H1 (cell line): ENCODE measurements at regions not wholly inside any gene's neighbourhood (a gene's known extent, or its start where the extent isn't known, plus 50 kb on each side); places are given as distances from the start of the nearest gene placed in this dataset.

Experiments
- CTCF ChIA-PET: fragments of 300-600 bp; sonication (Branson Sonifier 250); formaldehyde crosslinking; loops from one replicate; lab custom pipeline; 2021; ENCODE audit not compliant: partially characterized antibody; lab: Charles Lee
- POLR2A ChIA-PET: fragments of 300-600 bp; sonication (Branson Sonifier 250); formaldehyde crosslinking; loops from one replicate; lab custom pipeline; 2021; ENCODE audit warnings: inconsistent platforms; ENCODE audit not compliant: partially characterized antibody; lab: Charles Lee
- DNase-seq, 2 experiments: peaks; one replicate each; pipeline versions ENCODE4 v3.0.0 to v3.0.0-alpha.2; 2010 to 2022; ENCODE audit warnings: low spot score in 2 of 2, low read depth in 1 of 2, mixed read lengths in 1 of 2
- FAIRE-seq: peaks from 2 replicates; lab custom pipeline; 2011; peaks lifted over from hg19 to GRCh38; lab: Jason Lieb, UNC
- H2AFZ ChIP-seq: 2 replicates; pipeline ENCODE4 v1.8.1; 2012; ENCODE audit warnings: low read length, inconsistent platforms
- H2AK5ac ChIP-seq: 2 replicates; pipeline ENCODE4 v1.6.1; 2013; ENCODE audit warnings: low read depth, low read length
- H2BK120ac ChIP-seq: replicated peaks from 2 replicates; pipeline ENCODE3; 2013; ENCODE audit warnings: low read depth, low read length, inconsistent platforms
- H2BK12ac ChIP-seq: 2 replicates; pipeline ENCODE4 v1.6.1; 2013; ENCODE audit warnings: low read depth, low read length
- H2BK15ac ChIP-seq: 2 replicates; pipeline ENCODE4 v1.6.1; 2013; ENCODE audit warnings: low read length
- H2BK20ac ChIP-seq: 2 replicates; pipeline ENCODE4 v1.6.1; 2013; ENCODE audit warnings: low read length
- H2BK5ac ChIP-seq: 2 replicates; pipeline ENCODE4 v1.6.1; 2013; ENCODE audit warnings: low read depth, low read length
- H3K14ac ChIP-seq: 2 replicates; pipeline ENCODE4 v1.6.1; 2013; ENCODE audit warnings: inconsistent platforms; ENCODE audit not compliant: insufficient read length
- H3K18ac ChIP-seq: 2 replicates; pipeline ENCODE4 v1.6.1; 2013; ENCODE audit warnings: low read length; ENCODE audit errors: extremely low read depth
- H3K23ac ChIP-seq: 2 replicates; pipeline ENCODE4 v1.6.1; 2013; ENCODE audit warnings: inconsistent platforms; ENCODE audit not compliant: insufficient read length
- H3K23me2 ChIP-seq: 2 replicates; pipeline ENCODE4 v1.6.1; 2013; ENCODE audit warnings: low read depth, low read length
- H3K27ac ChIP-seq: 2 replicates; pipeline ENCODE4 v1.6.1; 2011; ENCODE audit warnings: low read depth, low read length, inconsistent platforms
- H3K27me3 ChIP-seq, 4 experiments: replicated peaks in 1 of 4; 1 replicate in 1 of 4; 2 replicates in 3 of 4; pipeline versions ENCODE4 v1.6.1 to v1.8.1; 2011 to 2013; ENCODE audit warnings: low read length in 3 of 4, mild to moderate bottlenecking in 3 of 4, inconsistent platforms in 2 of 4, mixed read lengths in 2 of 4, moderate library complexity in 1 of 4; ENCODE audit not compliant: control insufficient read depth in 3 of 4, insufficient read depth in 3 of 4; ENCODE audit errors: extremely low read depth in 1 of 4
- H3K36me3 ChIP-seq, 4 experiments: 2 replicates each; pipeline versions ENCODE4 v1.6.1 to v1.8.1; 2011 to 2013; ENCODE audit warnings: mild to moderate bottlenecking in 4 of 4, low read length in 3 of 4, moderate library complexity in 2 of 4, control low read depth in 1 of 4, inconsistent platforms in 1 of 4; ENCODE audit not compliant: insufficient read depth in 4 of 4, control insufficient read depth in 2 of 4
- H3K4ac ChIP-seq: replicated peaks from 2 replicates; pipeline ENCODE3; 2013; ENCODE audit warnings: low read length, low read depth, mixed read lengths, inconsistent platforms; ENCODE audit not compliant: insufficient read length
- H3K4me1 ChIP-seq, 4 experiments: replicated peaks in 1 of 4; 1 replicate in 1 of 4; 2 replicates in 3 of 4; pipeline versions ENCODE4 v1.6.1 to v1.8.1; 2011 to 2013; ENCODE audit warnings: low read length in 3 of 4, inconsistent platforms in 2 of 4, mixed read lengths in 1 of 4; ENCODE audit not compliant: insufficient read depth in 4 of 4, control insufficient read depth in 3 of 4
- H3K4me2 ChIP-seq, 2 experiments: 2 replicates each; pipeline versions ENCODE4 v1.6.1 to v1.8.1; 2011 to 2013; ENCODE audit warnings: low read depth in 2 of 2, low read length in 2 of 2, control low read depth in 1 of 2, inconsistent platforms in 1 of 2, mild to moderate bottlenecking in 1 of 2; ENCODE audit not compliant: insufficient read depth in 1 of 2
- H3K4me3 ChIP-seq, 4 experiments: fragments of 200-600, 300-600 bp in 1 of 4; sonication (generic), shearing (Covaris generic), sonication (Bioruptor Twin) in 1 of 4; 2 replicates each; pipeline versions ENCODE4 v1.5.1 to v1.8.1; 2011 to 2016; ENCODE audit warnings: low read length in 4 of 4, low read depth in 3 of 4, control low read depth in 2 of 4, inconsistent platforms in 2 of 4, mild to moderate bottlenecking in 2 of 4, mixed read lengths in 1 of 4, moderate library complexity in 1 of 4; ENCODE audit not compliant: insufficient read depth in 2 of 4; ENCODE audit errors: extremely low read depth in 1 of 4
- H3K56ac ChIP-seq: replicated peaks from 2 replicates; pipeline ENCODE3; 2013; ENCODE audit warnings: low read depth, mild to moderate bottlenecking, mixed read lengths, low read length, inconsistent platforms; ENCODE audit not compliant: insufficient read length
- H3K79me1 ChIP-seq: 2 replicates; pipeline ENCODE4 v1.6.1; 2013; ENCODE audit warnings: low read depth, low read length, control low read depth
- H3K79me2 ChIP-seq, 2 experiments: 2 replicates each; pipeline versions ENCODE4 v1.6.1 to v1.8.1; 2012 to 2013; ENCODE audit warnings: low read length in 2 of 2, mild to moderate bottlenecking in 2 of 2, inconsistent platforms in 1 of 2; ENCODE audit not compliant: insufficient read depth in 2 of 2, control insufficient read depth in 1 of 2
- H3K9ac ChIP-seq, 4 experiments: replicated peaks in 1 of 4; 1 replicate in 1 of 4; 2 replicates in 3 of 4; pipeline versions ENCODE4 v1.6.1 to v1.8.1; 2011 to 2013; ENCODE audit warnings: low read depth in 3 of 4, low read length in 3 of 4, control low read depth in 2 of 4, mild to moderate bottlenecking in 2 of 4, moderate library complexity in 2 of 4, inconsistent platforms in 1 of 4; ENCODE audit errors: extremely low read depth in 1 of 4
- H3K9me3 ChIP-seq, 2 experiments: 2 replicates each; pipeline versions ENCODE4 v1.6.1 to v1.8.1; 2012 to 2013; ENCODE audit warnings: mild to moderate bottlenecking in 2 of 2, moderate library complexity in 2 of 2, control low read depth in 1 of 2, inconsistent platforms in 1 of 2, low read depth in 1 of 2, low read length in 1 of 2, mixed read lengths in 1 of 2; ENCODE audit not compliant: insufficient read depth in 2 of 2
- H4K20me1 ChIP-seq, 2 experiments: replicated peaks in 1 of 2; 2 replicates each; pipeline versions ENCODE3 to v1.8.1; 2011 to 2013; ENCODE audit warnings: inconsistent platforms in 2 of 2, low read length in 2 of 2, mild to moderate bottlenecking in 1 of 2; ENCODE audit not compliant: insufficient read depth in 2 of 2, control insufficient read depth in 1 of 2
- H4K5ac ChIP-seq: 2 replicates; pipeline ENCODE4 v1.6.1; 2013; ENCODE audit warnings: low read length, low read depth, mixed read lengths, inconsistent platforms; ENCODE audit not compliant: insufficient read length
- H4K8ac ChIP-seq: 2 replicates; pipeline ENCODE4 v1.8.0; 2013; ENCODE audit warnings: mild to moderate bottlenecking, moderate library complexity, low read length, inconsistent platforms; ENCODE audit not compliant: insufficient read depth; ENCODE audit errors: extremely low read depth
- H4K91ac ChIP-seq: replicated peaks from 2 replicates; pipeline ENCODE3; 2013; ENCODE audit warnings: low read length, mixed read lengths, inconsistent platforms; ENCODE audit not compliant: insufficient read length
- E2F6 ChIP-seq: IDR thresholded peaks from 2 replicates; pipeline ENCODE4 v1.6.1; 2012; ENCODE audit warnings: inconsistent platforms
- SRF ChIP-seq: IDR thresholded peaks from 2 replicates; pipeline ENCODE4 v1.6.1; 2011; ENCODE audit warnings: mild to moderate bottlenecking, low read depth, low read length, moderate library complexity
- WGBS, 2 experiments: shearing (Covaris generic) in 1 of 2; methylation state at CpG; one replicate each; pipeline versions ENCODE4 v1.1.6 to v1.1.7; 2013 to 2015; ENCODE audit warnings: low lambda C conversion rate in 2 of 2, mixed read lengths in 2 of 2, inconsistent platforms in 1 of 2, low coverage in 1 of 2, missing lambda C conversion rate in 1 of 2; ENCODE audit not compliant: insufficient replicate concordance in 2 of 2, insufficient coverage in 1 of 2, insufficient read length in 1 of 2; ENCODE audit errors: extremely low coverage in 1 of 2, missing lambda C conversion rate in 1 of 2; 5-methylcytosine and 5-hydroxymethylcytosine counted together

- FAIRE-seq (no peak), DNase-seq (no peak)
- Histone ChIP-seq H4K8ac (peak overlapping the region; percentile 45; the same call in 1 of the 2 replicates), H2BK20ac (no peak overlapping the region), H2BK12ac (peak overlapping the region; percentile 39; the same call in 1 of the 2 replicates), H3K23ac (no peak overlapping the region), H2AFZ (no peak overlapping the region), H3K4me2 (no peak overlapping the region), H3K18ac (no peak overlapping the region), H3K23me2 (peaks cover 7% of the 10 kb centered on the region; the same call in 1 of the 2 replicates), H3K9me3 (peaks cover 20 to 45% of the 10 kb centered on the region in 2 experiments; a peak in 3 of 4 replicates), H3K36me3 (no peaks in the 10 kb centered on the region; a peak in 1 of 8 replicates), H4K20me1 (no peaks in the 10 kb centered on the region), H3K4ac (no peak overlapping the region), H3K14ac (no peak overlapping the region), H3K79me1 (no peaks in the 10 kb centered on the region), H3K79me2 (peaks cover 0 to 3% of the 10 kb centered on the region in 2 experiments; a peak in 2 of 4 replicates), H4K91ac (no peak overlapping the region), H3K4me3 (no peak overlapping the region), H3K9ac (no peak overlapping the region; a peak in 1 of 7 replicates), H2BK120ac (no peak overlapping the region), H3K56ac (no peak overlapping the region), H3K27me3 (no peaks in the 10 kb centered on the region)
- CTCF ChIA-PET: interaction anchor here (1.0 kb wide), 1 partner anchor 98 kb away, joined by 3 read pairs; no protein-coding TSS in a partner anchor
- peak; percentile 61 for TF ChIP-seq SRF
- no peak for TF ChIP-seq E2F6
- TF ChIP-seq, all 59 proteins: peak for 1
- 84% methylated on average over 20 of the region's 20 CpGs; no CpG with 5 or more reads in 1 of the 2 experiments for WGBS, 2 experiments
- Histone ChIP-seq H3K4me1 (no peaks in the 10 kb centered on the region), H4K5ac (no peak overlapping the region), H2BK5ac (no peak overlapping the region; the same call in 1 of the 2 replicates), H2AK5ac (no peak overlapping the region), H2BK15ac (no peak overlapping the region; the same call in 1 of the 2 replicates), H3K27ac (no peak overlapping the region)
- POLR2A ChIA-PET: no interaction called here
Observed at GRCh38 chr7:4602905-4603842, 78.9 kb upstream of the FOXK1 start.
